RWPE1 (cell line): ENCODE measurements at regions not wholly inside any gene's neighbourhood (a gene's known extent, or its start where the extent isn't known, plus 50 kb on each side); places are given as distances from the start of the nearest gene placed in this dataset.

ENCODE experiments used
- CTCF ChIA-PET: fragments of 350-600 bp; sonication (Branson Sonifier 250); formaldehyde crosslinking; extraction: SDS; loops from one replicate; lab custom pipeline; 2021; lab: Yijun Ruan, JAX
- POLR2A ChIA-PET: fragments of 400-600 bp; formaldehyde crosslinking; extraction: SDS; loops from one replicate; lab custom pipeline; 2020; ENCODE audit warnings: antibody characterized with exemption; ENCODE audit not compliant: low non-redundant PET; lab: Yijun Ruan, JAX
- DNase-seq: peaks from one replicate; pipeline ENCODE4 v3.0.0; 2012; ENCODE audit warnings: low spot score
- H3K27ac ChIP-seq: fragments of 450-650 bp; 2 replicates; pipeline ENCODE4 v1.5.1; 2017
- CTCF ChIP-seq: fragments of 450-650 bp; conservative IDR thresholded peaks from 2 replicates; pipeline ENCODE4 v1.5.1; 2017; ENCODE audit warnings: low read depth, mild to moderate bottlenecking

GRCh38 chr18:77548790-77549420 lies 299.3 kb downstream of the GALR1 start:
- ChIA-PET POLR2A (no interaction called here), CTCF (no interaction called here)
- no peak for DNase-seq
- no peak overlapping the region for H3K27ac ChIP-seq
- no peak for TF ChIP-seq CTCF

- CTCF ChIA-PET: no interaction called here
- no peak for DNase-seq
- TF ChIP-seq CTCF: no peak
- H3K27ac ChIP-seq: no peak overlapping the region
- POLR2A ChIA-PET: no interaction called here
These were observed 301.0 kb downstream of the GALR1 start for GRCh38 chr18:77550625-77551024.

GRCh38 chr18:77551055-77551454 lies 301.4 kb downstream of the GALR1 start:
- DNase-seq: no peak
- H3K27ac ChIP-seq: no peak overlapping the region
- POLR2A ChIA-PET: no interaction called here
- no peak for TF ChIP-seq CTCF
- CTCF ChIA-PET: no interaction called here

- no peak for DNase-seq
- ChIA-PET CTCF (no interaction called here), POLR2A (no interaction called here)
- TF ChIP-seq CTCF: no peak
- H3K27ac ChIP-seq: no peak overlapping the region
These were observed 303.3 kb downstream of the GALR1 start for GRCh38 chr18:77552945-77553344.

GRCh38 chr18:77554061-77554460 lies 304.4 kb downstream of the GALR1 start:
- ChIA-PET POLR2A (no interaction called here), CTCF (no interaction called here)
- DNase-seq: no peak
- no peak for TF ChIP-seq CTCF
- no peak overlapping the region for H3K27ac ChIP-seq

- TF ChIP-seq CTCF: no peak
- no peak overlapping the region for H3K27ac ChIP-seq
- no peak for DNase-seq
- ChIA-PET CTCF (no interaction called here), POLR2A (no interaction called here)
These were observed 307.5 kb downstream of the GALR1 start for GRCh38 chr18:77557046-77557587.
